Keratinocyte (primary cell): ENCODE measurements at regions not wholly inside any gene's neighbourhood (a gene's known extent, or its start where the extent isn't known, plus 50 kb on each side); places are given as distances from the start of the nearest gene placed in this dataset.

ENCODE experiments used
- DNase-seq: peaks from one replicate; pipeline ENCODE4 v3.0.0-alpha.2; 2011; ENCODE audit warnings: low read depth, missing footprints, low spot score
- FAIRE-seq: peaks from 2 replicates; lab custom pipeline; 2011; peaks lifted over from hg19 to GRCh38; lab: Jason Lieb, UNC
- H2AFZ ChIP-seq: 2 replicates; pipeline ENCODE4 v1.6.0; 2012; ENCODE audit warnings: low read length, control low read depth, inconsistent platforms; ENCODE audit not compliant: control insufficient read depth
- H3K27ac ChIP-seq: 2 replicates; pipeline ENCODE4 v1.5.1; 2011; ENCODE audit warnings: low read length; ENCODE audit not compliant: control insufficient read depth, insufficient read depth
- H3K27me3 ChIP-seq: 3 replicates; pipeline ENCODE4 v1.6.0; 2011; ENCODE audit warnings: low read length; ENCODE audit not compliant: control insufficient read depth, insufficient read depth; ENCODE audit errors: extremely low read depth
- H3K36me3 ChIP-seq, 2 experiments: 2 replicates in 1 of 2; 3 replicates in 1 of 2; pipeline ENCODE4 v1.5.1; 2011; ENCODE audit warnings: low read length in 2 of 2, mild to moderate bottlenecking in 1 of 2; ENCODE audit not compliant: control insufficient read depth in 2 of 2, insufficient read depth in 2 of 2; ENCODE audit errors: extremely low read depth in 1 of 2
- H3K4me1 ChIP-seq: 3 replicates; pipeline ENCODE4 v1.5.1; 2011; ENCODE audit warnings: low read length; ENCODE audit not compliant: control insufficient read depth, insufficient read depth; ENCODE audit errors: extremely low read depth
- H3K4me2 ChIP-seq: 3 replicates; pipeline ENCODE4 v1.6.0; 2011; ENCODE audit warnings: low read depth, low read length; ENCODE audit not compliant: control insufficient read depth, insufficient read depth; ENCODE audit errors: extremely low read depth
- H3K4me3 ChIP-seq, 3 experiments: fragments of 200-600 bp in 1 of 3; sonication (generic) in 1 of 3; 2 replicates in 2 of 3; 3 replicates in 1 of 3; pipeline ENCODE4 v1.5.1; 2011 to 2016; ENCODE audit warnings: low read length in 3 of 3, mild to moderate bottlenecking in 3 of 3, control low read depth in 2 of 3, inconsistent platforms in 1 of 3, low read depth in 1 of 3, mixed read lengths in 1 of 3, mixed run types in 1 of 3, moderate library complexity in 1 of 3; ENCODE audit not compliant: control insufficient read depth in 2 of 3, insufficient read depth in 2 of 3; ENCODE audit errors: extremely low read depth in 1 of 3
- H3K79me2 ChIP-seq: 2 replicates; pipeline ENCODE4 v1.6.0; 2012; ENCODE audit warnings: low read length; ENCODE audit not compliant: control insufficient read depth, insufficient read depth
- H3K9ac ChIP-seq: 3 replicates; pipeline ENCODE4 v1.6.0; 2011; ENCODE audit warnings: low read length; ENCODE audit not compliant: control insufficient read depth, insufficient read depth; ENCODE audit errors: extremely low read depth
- H3K9me1 ChIP-seq: 3 replicates; pipeline ENCODE4 v1.6.0; 2011; ENCODE audit warnings: low read length; ENCODE audit not compliant: control insufficient read depth, insufficient read depth; ENCODE audit errors: extremely low read depth
- H3K9me3 ChIP-seq: 2 replicates; pipeline ENCODE4 v1.5.1; 2012; ENCODE audit warnings: low read depth, low read length; ENCODE audit not compliant: control insufficient read depth
- H4K20me1 ChIP-seq: 3 replicates; pipeline ENCODE4 v1.6.0; 2011; ENCODE audit warnings: low read length; ENCODE audit not compliant: control insufficient read depth, insufficient read depth; ENCODE audit errors: extremely low read depth
- CTCF ChIP-seq, 3 experiments: IDR thresholded peaks in 1 of 3; conservative IDR thresholded peaks in 1 of 3; optimal IDR thresholded peaks in 1 of 3; 2 replicates in 2 of 3; 3 replicates in 1 of 3; pipeline versions ENCODE3 to v1.5.1; 2011; ENCODE audit warnings: low read length in 3 of 3, mild to moderate bottlenecking in 3 of 3, moderate library complexity in 2 of 3, control low read depth in 1 of 3, inconsistent platforms in 1 of 3; ENCODE audit not compliant: insufficient read depth in 2 of 3; ENCODE audit errors: extremely low read depth in 1 of 3
- EZH2 ChIP-seq: IDR thresholded peaks from one replicate; pipeline ENCODE4 v1.6.1; 2012; ENCODE audit warnings: inconsistent platforms, mild to moderate bottlenecking, low read length, moderate library complexity
- dilution Hi-C: fragments of 300-500 bp; cut with MboI; formaldehyde crosslinking; loops from one replicate; pipeline ENCODE4 v1.7.0; 2020; ENCODE audit warnings: low sequenced_read_pairs; ENCODE audit not compliant: extremely low pct_ligation_motif_present

DNA sequence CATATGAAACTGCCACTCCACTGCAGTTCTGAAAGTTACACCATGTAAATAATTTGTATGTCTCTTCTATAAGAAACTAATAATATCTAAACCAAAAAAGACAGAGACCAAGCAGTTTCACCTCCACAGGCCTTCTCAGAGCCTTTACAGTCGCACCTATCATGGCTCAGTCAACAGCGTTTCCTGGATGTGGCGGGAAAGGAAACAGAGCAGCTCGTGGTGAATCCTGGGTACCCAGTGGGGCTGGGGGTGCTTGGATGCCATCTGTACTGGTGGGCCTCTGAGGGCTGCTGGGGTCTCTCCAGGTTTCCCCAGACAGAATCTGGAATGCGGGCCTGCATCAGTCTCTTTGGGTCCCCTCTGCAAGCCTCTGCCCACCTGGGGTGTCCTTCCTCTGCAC lies 100.2 kb upstream of the CASZ1 start:
- Histone ChIP-seq H3K36me3 (no peaks in the 10 kb centered on the region), H3K27me3 (no peaks in the 10 kb centered on the region), H3K27ac (no peak overlapping the region), H2AFZ (no peak overlapping the region), H4K20me1 (no peaks in the 10 kb centered on the region), H3K4me2 (no peak overlapping the region), H3K9ac (no peak overlapping the region), H3K4me1 (peaks cover 41% of the 10 kb centered on the region), H3K9me1 (no peaks in the 10 kb centered on the region), H3K9me3 (no peaks in the 10 kb centered on the region), H3K79me2 (no peaks in the 10 kb centered on the region), H3K4me3 (no peak overlapping the region)
- no peak for FAIRE-seq
- no peak for DNase-seq
- dilution Hi-C loops, result no loop called here
- TF ChIP-seq CTCF (optimal IDR thresholded peaks at IDR 0.05 in 1 of 3, IDR thresholded peaks at IDR 0.05 in 1 of 3, conservative IDR thresholded peaks at IDR 0.05 in 1 of 3; ENCODE audit: extremely low read depth in 1 of 3, insufficient read depth in 2 of 3, low read length in 3 of 3) (no peak), EZH2 (no peak)

DNA sequence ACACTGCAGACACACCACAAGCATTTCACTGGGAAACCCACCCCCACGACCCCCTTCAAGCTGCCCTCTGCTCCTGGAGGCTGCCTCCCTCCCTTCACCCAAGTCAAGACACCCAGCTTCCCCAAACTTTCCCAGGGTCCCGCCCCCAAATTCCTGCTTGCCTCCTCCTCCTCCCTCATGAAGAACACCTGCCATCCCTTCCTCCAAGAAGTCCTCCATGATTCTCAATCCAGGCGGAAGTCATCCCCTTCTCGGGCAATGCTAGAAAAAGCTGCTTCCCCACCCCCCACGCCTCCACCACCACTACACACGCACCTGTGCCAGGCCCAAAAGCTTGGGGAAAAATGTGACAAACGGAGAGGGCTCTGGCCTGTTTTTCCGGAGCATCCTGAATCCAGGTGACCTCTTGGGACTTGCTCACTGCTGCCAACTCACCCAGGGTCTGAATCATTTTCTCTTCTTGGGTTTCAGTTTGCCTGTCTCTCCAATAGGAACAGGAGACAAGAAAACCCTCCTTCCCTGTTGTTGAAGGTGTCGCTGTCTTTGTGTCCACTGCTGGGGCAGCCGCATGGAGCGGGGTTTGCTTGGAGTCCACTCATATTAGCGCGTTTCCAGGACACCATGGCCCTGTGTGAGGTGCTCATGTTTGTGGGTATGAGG lies 101.0 kb upstream of the CASZ1 start:
- H2AFZ ChIP-seq, result peak overlapping the region; percentile 2
- DNase-seq (no peak), FAIRE-seq (peak; percentile 53)
- TF ChIP-seq EZH2 (no peak), CTCF (optimal IDR thresholded peaks at IDR 0.05 in 1 of 3, IDR thresholded peaks at IDR 0.05 in 1 of 3, conservative IDR thresholded peaks at IDR 0.05 in 1 of 3; ENCODE audit: extremely low read depth in 1 of 3, insufficient read depth in 2 of 3, low read length in 3 of 3) (no peak)
- H3K4me3 ChIP-seq, result no peak overlapping the region
- H3K27me3 ChIP-seq, result no peaks in the 10 kb centered on the region
- H4K20me1 ChIP-seq, result no peaks in the 10 kb centered on the region
- H3K9ac ChIP-seq, result peak overlapping the region; percentile 58
- no peaks in the 10 kb centered on the region for H3K79me2 ChIP-seq
- no peaks in the 10 kb centered on the region for H3K9me3 ChIP-seq
- H3K9me1 ChIP-seq, result no peaks in the 10 kb centered on the region
- peaks cover 41% of the 10 kb centered on the region for H3K4me1 ChIP-seq
- H3K4me2 ChIP-seq, result no peak overlapping the region
- no peaks in the 10 kb centered on the region for H3K36me3 ChIP-seq
- dilution Hi-C loops, result no loop called here
- H3K27ac ChIP-seq, result peak overlapping the region; percentile 33
